K562 (cell line): ENCODE measurements at regions not wholly inside any gene's neighbourhood (a gene's known extent, or its start where the extent isn't known, plus 50 kb on each side); places are given as distances from the start of the nearest gene placed in this dataset.

Experiments used
- ATAC-seq: fragments of 200-7000 bp; cut with Tn5 transposase; 3 replicates; pipeline ENCODE4 v1.9.1; 2020; ENCODE audit warnings: moderate library complexity
- BruUV-seq: library from RNA; stranded (reverse); fragments of 400-500 nt; replicated peaks from 2 replicates; lab custom pipeline; 2021; lab: Mats Ljungman, UMichigan
- CTCF ChIA-PET: fragments of 300-600 bp; formaldehyde crosslinking; extraction: SDS; loops from one replicate; lab custom pipeline; 2021; ENCODE audit warnings: low intra/inter-chr PET ratio; lab: Yijun Ruan, JAX
- POLR2A ChIA-PET: fragments of 300-600, 350-650 bp; sonication (Branson Sonifier 250); formaldehyde crosslinking; extraction: SDS; loops from one replicate; lab custom pipeline; 2021; ENCODE audit warnings: antibody characterized with exemption, inconsistent platforms; lab: Yijun Ruan, JAX
- DNase-seq, 4 experiments: peaks; one replicate each; pipeline versions ENCODE4 v3.0.0 to v3.0.0-alpha.2; 2011 to 2018; ENCODE audit warnings: low spot score in 3 of 4, mixed read lengths in 3 of 4; ENCODE audit errors: extremely low read depth in 1 of 4
- FAIRE-seq: peaks from 2 replicates; lab custom pipeline; 2011; peaks lifted over from hg19 to GRCh38; lab: Jason Lieb, UNC
- H2AFZ ChIP-seq: 2 replicates; pipeline ENCODE4 v1.6.0; 2011; ENCODE audit warnings: low read depth, low read length, control low read depth, inconsistent platforms
- H3K27ac ChIP-seq: fragments of 200-600 bp; 3 replicates; pipeline ENCODE4 v1.8.0; 2011; ENCODE audit warnings: low read depth, mild to moderate bottlenecking, control low read depth, inconsistent platforms, low read length, moderate library complexity, mixed read lengths; ENCODE audit errors: extremely low read depth
- H3K27me3 ChIP-seq, 2 experiments: fragments of 300-600 bp in 1 of 2; 2 replicates in 1 of 2; 3 replicates in 1 of 2; pipeline versions ENCODE4 v1.6.0 to v1.8.0; 2011; ENCODE audit warnings: inconsistent platforms in 2 of 2, low read length in 2 of 2, mild to moderate bottlenecking in 1 of 2, mixed read lengths in 1 of 2, moderate library complexity in 1 of 2; ENCODE audit not compliant: control insufficient read depth in 2 of 2, insufficient read depth in 2 of 2
- H3K36me3 ChIP-seq: fragments of 300-600 bp; 3 replicates; pipeline ENCODE4 v1.8.0; 2011; ENCODE audit warnings: mild to moderate bottlenecking, low read length, inconsistent platforms; ENCODE audit not compliant: control insufficient read depth, insufficient read depth
- H3K4me1 ChIP-seq, 2 experiments: fragments of 200-600 bp in 1 of 2; replicated peaks in 1 of 2; 2 replicates in 1 of 2; 3 replicates in 1 of 2; pipeline versions ENCODE4 v1.5.1 to v1.8.0; 2011; ENCODE audit warnings: inconsistent platforms in 2 of 2, low read length in 2 of 2, mild to moderate bottlenecking in 1 of 2, mixed read lengths in 1 of 2, moderate library complexity in 1 of 2; ENCODE audit not compliant: control insufficient read depth in 2 of 2, insufficient read depth in 2 of 2
- H3K4me2 ChIP-seq: 2 replicates; pipeline ENCODE4 v1.6.1; 2011; ENCODE audit warnings: low read length, control low read depth, inconsistent platforms, mixed read lengths; ENCODE audit not compliant: insufficient read depth
- H3K4me3 ChIP-seq: fragments of 200-600 bp; sonication (generic), shearing (Covaris generic); 2 replicates; pipeline ENCODE4 v1.5.1; 2016; ENCODE audit warnings: control low read depth, inconsistent platforms
- H3K79me2 ChIP-seq: fragments of 200-600 bp; 3 replicates; pipeline ENCODE4 v1.8.0; 2011; ENCODE audit warnings: low read length, inconsistent platforms; ENCODE audit not compliant: control insufficient read depth, insufficient read depth
- H3K9ac ChIP-seq, 2 experiments: 2 replicates each; pipeline versions ENCODE4 v1.6.0 to v1.6.1; 2011; ENCODE audit warnings: low read depth in 2 of 2, low read length in 2 of 2, control low read depth in 1 of 2, inconsistent platforms in 1 of 2, mild to moderate bottlenecking in 1 of 2, mixed read lengths in 1 of 2; ENCODE audit not compliant: insufficient read depth in 1 of 2
- H3K9me1 ChIP-seq: one replicate; pipeline ENCODE4 v1.6.0; 2011; ENCODE audit warnings: inconsistent platforms, mild to moderate bottlenecking, low read length, moderate library complexity; ENCODE audit not compliant: control insufficient read depth, insufficient read depth
- H3K9me3 ChIP-seq: replicated peaks from 2 replicates; pipeline ENCODE4 v1.5.1; 2011; ENCODE audit warnings: low read depth, low read length, inconsistent platforms; ENCODE audit not compliant: control insufficient read depth, insufficient read depth
- H4K20me1 ChIP-seq: replicated peaks from 2 replicates; pipeline ENCODE4 v1.6.1; 2011; ENCODE audit warnings: low read length, inconsistent platforms, mixed read lengths; ENCODE audit not compliant: control insufficient read depth, insufficient read depth
- EWSR1 ChIP-seq: fragments of 450-650 bp; IDR thresholded peaks from 2 replicates; pipeline ENCODE4 v1.6.1; 2018; ENCODE audit warnings: borderline replicate concordance, mild to moderate bottlenecking, low read depth, moderate library complexity; ENCODE audit not compliant: partially characterized antibody
- GATA2 ChIP-seq: sonication (generic); formaldehyde crosslinking; IDR thresholded peaks from 2 replicates; pipeline ENCODE4 v1.4.0; 2020; ENCODE audit warnings: mild to moderate bottlenecking, missing genetic modification reagents
- HCFC1 ChIP-seq: IDR thresholded peaks from 2 replicates; pipeline ENCODE4 v1.6.1; 2012; ENCODE audit warnings: low read depth, low read length, improper control_type of control experiment
- POU5F1 ChIP-seq: fragments of 150-350 bp; IDR thresholded peaks from 2 replicates; pipeline ENCODE4 v1.6.1; 2014; ENCODE audit warnings: borderline replicate concordance, low read length, low read depth, mild to moderate bottlenecking; ENCODE audit not compliant: partially characterized antibody
- SRSF3 ChIP-seq: fragments of 200-400 bp; formaldehyde crosslinking; IDR thresholded peaks from 2 replicates; pipeline ENCODE4 v1.6.1; 2016; ENCODE audit warnings: mild to moderate bottlenecking, low read length, moderate library complexity; ENCODE audit not compliant: insufficient read depth
- ZNF764 ChIP-seq: fragments of 250-450 bp; sonication (Bioruptor Pico); IDR thresholded peaks from 2 replicates; pipeline ENCODE4 v1.4.0; 2020; ENCODE audit warnings: low read depth, mild to moderate bottlenecking, moderate library complexity
- WGBS: fragments of 100-300 bp; shearing (Covaris generic); methylation state at CpG from one replicate; pipeline ENCODE4 v1.1.6; 2016; ENCODE audit warnings: low coverage, mixed read lengths; ENCODE audit not compliant: insufficient coverage; ENCODE audit errors: missing lambda C conversion rate; 5-methylcytosine and 5-hydroxymethylcytosine counted together
- in situ Hi-C: fragments of 300-500 bp; cut with MboI; formaldehyde crosslinking; loops from 4 replicates; pipeline ENCODE4 v1.15.0; 2018; ENCODE audit warnings: inconsistent platforms, mixed read lengths
- intact Hi-C: fragments of 100-400 bp; cut with micrococcal nuclease; formaldehyde crosslinking; loops from 2 replicates; pipeline ENCODE4 v1.14.2; 2022

DNA sequence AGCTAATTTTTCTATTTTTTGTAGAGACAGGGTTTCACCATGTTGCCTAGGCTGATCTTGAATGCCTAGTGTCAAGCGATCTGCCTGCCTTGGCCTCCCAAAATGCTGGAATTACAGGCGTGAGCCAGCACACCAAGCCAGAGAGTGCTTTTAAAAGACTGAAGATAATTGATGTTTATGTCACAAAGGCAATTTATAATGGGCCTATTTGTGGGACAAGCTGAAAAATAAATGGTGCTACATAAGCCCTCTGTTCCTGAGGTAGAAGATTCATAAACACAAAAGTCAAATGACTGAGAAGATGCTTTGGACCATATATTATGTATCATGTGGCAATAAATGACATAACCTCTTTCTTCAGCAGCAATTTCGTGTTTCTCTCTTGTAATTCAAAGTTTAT, 329.6 kb downstream of the GABRB2 start (continued):
- no peak for TF ChIP-seq POU5F1
- TF ChIP-seq, all 486 proteins: peak for 0

DNA sequence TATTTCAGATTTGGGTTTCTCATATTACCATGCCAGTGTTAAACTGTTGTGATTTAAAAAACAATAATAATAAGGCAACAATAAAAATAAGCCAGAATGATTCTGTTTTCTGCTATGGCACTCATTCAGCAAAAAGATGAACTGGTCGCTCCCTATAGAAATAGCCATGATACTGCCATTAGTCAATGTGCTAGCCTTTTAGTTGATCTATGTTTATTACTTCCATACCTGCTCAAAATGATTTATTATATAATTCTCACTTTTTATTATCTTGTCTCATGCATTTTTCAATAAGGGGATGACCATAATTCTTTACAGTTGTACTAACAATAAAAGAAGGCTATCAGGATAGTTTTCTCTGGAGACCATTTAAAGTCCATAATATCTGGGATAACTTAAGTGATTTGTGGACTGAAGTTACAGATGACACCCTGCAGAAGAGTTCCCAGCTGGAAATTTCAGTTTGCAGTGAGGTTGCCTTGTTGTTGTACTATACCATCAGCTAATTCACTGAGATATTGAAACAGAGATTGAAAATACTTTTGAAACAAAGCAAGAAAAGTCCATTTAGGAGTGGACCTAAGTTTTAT, 334.3 kb downstream of the GABRB2 start:
- Histone ChIP-seq H4K20me1 (no peaks in the 10 kb centered on the region), H3K9ac (no peak overlapping the region), H3K36me3 (no peaks in the 10 kb centered on the region), H3K27me3 (no peaks in the 10 kb centered on the region), H3K27ac (no peak overlapping the region), H3K4me3 (no peak overlapping the region), H2AFZ (no peak overlapping the region), H3K9me1 (no peaks in the 10 kb centered on the region), H3K79me2 (no peaks in the 10 kb centered on the region), H3K9me3 (no peaks in the 10 kb centered on the region), H3K4me2 (no peak overlapping the region), H3K4me1 (no peaks in the 10 kb centered on the region)
- ChIA-PET POLR2A (no interaction called here), CTCF (no interaction called here)
- ATAC-seq (no peak), DNase-seq (no peak), FAIRE-seq (no peak)
- TF ChIP-seq EWSR1 (no peak), HCFC1 (no peak), SRSF3 (no peak), GATA2 (no peak), ZNF764 (CRISPR knock-in tag) (no peak)
- BruUV-seq, result no TSS peak
- in situ Hi-C loops (no loop called here), intact Hi-C loops (no loop called here)
- WGBS, result 0% methylated on average over 1 of the region's 1 CpG
